ENCODE measurements at regions not wholly inside any gene's neighbourhood (a gene's known extent, or its start where the extent isn't known, plus 50 kb on each side); places are given as distances from the start of the nearest gene placed in this dataset.

DNA sequence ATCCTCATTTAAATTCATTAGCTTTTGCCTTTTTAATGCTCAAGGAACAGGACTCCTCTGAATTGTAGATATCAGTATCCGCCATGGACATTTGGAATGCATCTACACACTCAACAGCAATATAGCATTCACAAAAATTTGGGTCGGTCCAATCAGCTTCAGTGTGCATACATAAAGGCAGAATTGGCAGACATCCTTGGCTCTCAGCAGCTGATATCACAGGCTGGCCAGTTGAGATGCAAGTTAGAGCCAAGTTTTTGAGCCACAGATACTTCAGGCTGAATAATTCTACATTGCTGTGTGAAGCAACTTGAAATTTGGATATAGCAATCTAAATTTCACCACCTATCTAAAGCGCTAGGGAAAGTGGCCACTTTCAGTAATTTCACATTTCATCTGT is 821.1 kb downstream of the PCDH19 start:
- no peak overlapping the region for H2AFZ ChIP-seq
- no peak overlapping the region for H3K4me3 Mint-ChIP-seq
- no peak for ATAC-seq
- H3K4me1 Mint-ChIP-seq, result no peaks in the 10 kb centered on the region
- no peak overlapping the region for H3K4me2 ChIP-seq
- H3K9me3 Mint-ChIP-seq, result no peaks in the 10 kb centered on the region; the same call in 2 of the 3 replicates
- H3K9me2 ChIP-seq (ENCODE audit: insufficient read depth), result no peaks in the 10 kb centered on the region
- H3K36me3 ChIP-seq (ENCODE audit: insufficient read depth), result no peaks in the 10 kb centered on the region
- DNase-seq (ENCODE audit: low spot score), result no peak
- H3F3A ChIP-seq (replicated peaks; ENCODE audit: low read depth), result no peaks in the 10 kb centered on the region
- H3K79me2 ChIP-seq (replicated peaks; ENCODE audit: insufficient read depth), result no peaks in the 10 kb centered on the region
- TF ChIP-seq ZNF114 (CRISPR knock-in tag; IDR thresholded peaks at IDR 0.05), result no peak
- no peak for TF ChIP-seq ZNF462 (CRISPR knock-in tag; IDR thresholded peaks at IDR 0.05)
- TF ChIP-seq POLR2AphosphoS5 (IDR thresholded peaks at IDR 0.05; ENCODE audit: low read depth), result no peak
- no peak for TF ChIP-seq NANOG (IDR thresholded peaks at IDR 0.05; ENCODE audit: borderline replicate concordance)
- no peaks in the 10 kb centered on the region for H4K20me1 ChIP-seq (replicated peaks; ENCODE audit: insufficient read depth)
- no peaks in the 10 kb centered on the region for H3K4me1 ChIP-seq (ENCODE audit: insufficient read depth)
- H3K27me3 ChIP-seq (ENCODE audit: insufficient read depth), result no peaks in the 10 kb centered on the region
- no peak overlapping the region for H3K27ac ChIP-seq (ENCODE audit: low read depth)
- no peaks in the 10 kb centered on the region for H3K27me3 Mint-ChIP-seq (ENCODE audit: insufficient read depth, low read depth, poor library complexity)
- H3K4me3 ChIP-seq, result no peak overlapping the region
- H3K36me3 Mint-ChIP-seq (ENCODE audit: low read depth), result no peaks in the 10 kb centered on the region
- no peak overlapping the region for H3K27ac Mint-ChIP-seq

DNA sequence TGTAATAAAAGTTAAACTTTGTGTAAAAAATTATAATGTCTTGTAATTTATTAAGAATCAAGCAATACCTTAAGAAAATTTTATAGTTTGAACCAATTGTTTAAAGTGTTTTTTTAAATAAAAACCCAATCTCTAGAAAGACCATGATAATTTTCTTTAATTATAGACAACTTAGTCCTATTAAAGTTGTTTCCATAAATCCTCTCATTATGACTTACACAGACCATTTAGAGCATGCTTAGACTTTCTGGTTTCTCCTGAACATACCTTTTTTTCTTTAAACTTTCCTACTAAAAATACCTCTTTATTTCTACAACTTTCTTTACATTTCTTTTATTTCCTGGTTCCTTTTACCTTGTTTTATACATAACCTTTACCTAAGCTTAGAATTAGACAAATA is 837.4 kb downstream of the PCDH19 start:
- H3K79me2 ChIP-seq (replicated peaks; ENCODE audit: insufficient read depth), result no peaks in the 10 kb centered on the region
- Mint-ChIP-seq H3K27me3 (ENCODE audit: insufficient read depth, low read depth, poor library complexity) (no peaks in the 10 kb centered on the region), H3K9me3 (peaks cover 57% of the 10 kb centered on the region), H3K27ac (no peak overlapping the region), H3K36me3 (ENCODE audit: low read depth) (peaks cover 39% of the 10 kb centered on the region), H3K4me3 (no peak overlapping the region), H3K4me1 (no peaks in the 10 kb centered on the region)
- H4K20me1 ChIP-seq (replicated peaks; ENCODE audit: insufficient read depth), result no peaks in the 10 kb centered on the region
- H3K4me3 ChIP-seq, result no peak overlapping the region
- H3K27me3 ChIP-seq (ENCODE audit: insufficient read depth), result no peaks in the 10 kb centered on the region
- no peak overlapping the region for H3K27ac ChIP-seq (ENCODE audit: low read depth)
- ATAC-seq (no peak), DNase-seq (ENCODE audit: low spot score) (peak; percentile 23)
- peaks cover 7% of the 10 kb centered on the region for H3K36me3 ChIP-seq (ENCODE audit: insufficient read depth)
- no peak overlapping the region for H2AFZ ChIP-seq
- H3F3A ChIP-seq (replicated peaks; ENCODE audit: low read depth), result no peaks in the 10 kb centered on the region
- no peaks in the 10 kb centered on the region for H3K4me1 ChIP-seq (ENCODE audit: insufficient read depth)
- H3K4me2 ChIP-seq, result no peak overlapping the region
- no peaks in the 10 kb centered on the region for H3K9me2 ChIP-seq (ENCODE audit: insufficient read depth)
- TF ChIP-seq EZH2phosphoT487 (IDR thresholded peaks at IDR 0.05; ENCODE audit: unreplicated experiment), result no peak
- TF ChIP-seq POLR2AphosphoS5 (IDR thresholded peaks at IDR 0.05; ENCODE audit: low read depth), result no peak
- no peak for TF ChIP-seq REST (IDR thresholded peaks at IDR 0.05; ENCODE audit: unreplicated experiment)
- TF ChIP-seq ZNF114 (CRISPR knock-in tag; IDR thresholded peaks at IDR 0.05), result no peak
- TF ChIP-seq, protein P1, sequence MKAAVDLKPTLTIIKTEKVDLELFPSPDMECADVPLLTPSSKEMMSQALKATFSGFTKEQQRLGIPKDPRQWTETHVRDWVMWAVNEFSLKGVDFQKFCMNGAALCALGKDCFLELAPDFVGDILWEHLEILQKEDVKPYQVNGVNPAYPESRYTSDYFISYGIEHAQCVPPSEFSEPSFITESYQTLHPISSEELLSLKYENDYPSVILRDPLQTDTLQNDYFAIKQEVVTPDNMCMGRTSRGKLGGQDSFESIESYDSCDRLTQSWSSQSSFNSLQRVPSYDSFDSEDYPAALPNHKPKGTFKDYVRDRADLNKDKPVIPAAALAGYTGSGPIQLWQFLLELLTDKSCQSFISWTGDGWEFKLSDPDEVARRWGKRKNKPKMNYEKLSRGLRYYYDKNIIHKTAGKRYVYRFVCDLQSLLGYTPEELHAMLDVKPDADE (IDR thresholded peaks at IDR 0.05), result no peak
- no peak for TF ChIP-seq CREB1 (CRISPR knock-in tag; IDR thresholded peaks at IDR 0.05; ENCODE audit: low read depth)
- no peak for TF ChIP-seq STAT1 (IDR thresholded peaks at IDR 0.05; ENCODE audit: unreplicated experiment)
- no peak for TF ChIP-seq ZNF331 (CRISPR knock-in tag; IDR thresholded peaks at IDR 0.05; ENCODE audit: low read depth)

All from GM23338 (cell line).